ENCODE measurements at regions not wholly inside any gene's neighbourhood (a gene's known extent, or its start where the extent isn't known, plus 50 kb on each side); places are given as distances from the start of the nearest gene placed in this dataset.
A peak's percentile ranks its signal among the peaks of the same experiment; 100 is the strongest.
"Not testable (repeated sequence)": the region's sequence is repeated elsewhere in the genome, so short reads cannot be mapped to it uniquely, and the experiment has no call there.

DNA sequence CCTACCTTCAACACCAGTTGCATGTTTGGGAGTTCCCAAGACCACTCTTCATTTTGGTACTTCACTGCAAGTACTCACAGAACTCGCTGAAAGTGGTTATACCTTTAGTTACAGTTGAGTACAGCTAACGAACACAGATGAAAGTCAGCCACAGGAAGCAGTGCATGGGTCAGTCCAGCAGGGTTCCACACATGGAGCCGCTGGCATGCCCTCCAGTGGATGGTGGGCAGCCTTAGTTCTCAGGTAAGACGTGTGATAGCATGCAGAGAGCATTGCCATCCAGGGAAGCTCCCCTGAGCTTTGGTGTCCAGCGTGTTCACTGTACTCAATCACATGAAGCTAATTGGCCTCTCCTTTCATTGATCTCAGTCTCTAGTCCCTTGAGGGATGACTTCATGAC, 815.3 kb downstream of the RNF144A start:
- no peak for DNase-seq

- no peak for DNase-seq
Observed at GRCh38 chr2:7736646-7737305, 819.6 kb downstream of the RNF144A start.

DNA sequence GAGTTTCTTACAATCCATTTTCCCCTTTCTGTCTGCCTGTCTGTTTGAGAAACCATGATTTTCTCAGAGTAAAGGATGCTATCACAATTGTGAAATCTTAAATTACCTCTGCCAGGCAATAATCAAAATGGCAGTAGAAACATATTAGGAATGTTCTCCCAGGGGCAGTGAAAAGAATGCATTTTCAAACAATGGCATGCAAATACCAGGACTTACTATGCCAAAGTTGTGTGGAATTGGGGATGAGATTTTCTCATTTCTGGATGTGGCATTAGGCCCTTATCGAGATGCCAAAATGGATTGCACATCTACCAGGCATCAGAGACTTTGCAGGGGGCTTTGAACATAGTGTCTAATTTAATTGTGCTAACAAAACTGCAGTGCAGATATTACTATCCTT, 821.4 kb downstream of the RNF144A start:
- DNase-seq, result no peak

GRCh38 chr2:7740114-7740513, 822.9 kb downstream of the RNF144A start:
- no peak for DNase-seq

- DNase-seq, result no peak
Observed at GRCh38 chr2:7742301-7742700, 825.1 kb downstream of the RNF144A start.

- peak; percentile 72 to 74 for DNase-seq
Observed at GRCh38 chr2:7744827-7745226, 827.6 kb downstream of the RNF144A start.

DNA sequence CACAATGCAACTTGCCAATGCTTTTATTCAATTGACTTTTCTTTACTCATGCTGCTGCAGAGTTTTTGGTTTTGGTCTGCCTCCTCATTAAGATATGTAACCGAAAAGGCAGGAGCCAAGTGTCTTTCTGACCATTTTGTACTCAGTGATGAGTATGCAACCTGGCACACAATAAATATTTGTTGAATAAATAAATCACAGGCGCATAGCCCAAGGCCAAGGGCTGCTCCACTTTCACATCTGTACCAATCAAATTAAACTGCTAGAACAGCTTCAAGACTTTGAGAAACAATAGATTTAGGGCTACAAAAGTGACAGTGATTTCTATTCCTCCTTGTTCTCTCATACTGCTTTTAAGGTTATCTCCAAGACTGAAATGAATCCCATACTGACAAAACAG, 828.2 kb downstream of the RNF144A start:
- DNase-seq, result no peak

- peak; percentile 25 to 41 for DNase-seq
Observed at GRCh38 chr2:7748717-7749415, 831.7 kb downstream of the RNF144A start.

DNA sequence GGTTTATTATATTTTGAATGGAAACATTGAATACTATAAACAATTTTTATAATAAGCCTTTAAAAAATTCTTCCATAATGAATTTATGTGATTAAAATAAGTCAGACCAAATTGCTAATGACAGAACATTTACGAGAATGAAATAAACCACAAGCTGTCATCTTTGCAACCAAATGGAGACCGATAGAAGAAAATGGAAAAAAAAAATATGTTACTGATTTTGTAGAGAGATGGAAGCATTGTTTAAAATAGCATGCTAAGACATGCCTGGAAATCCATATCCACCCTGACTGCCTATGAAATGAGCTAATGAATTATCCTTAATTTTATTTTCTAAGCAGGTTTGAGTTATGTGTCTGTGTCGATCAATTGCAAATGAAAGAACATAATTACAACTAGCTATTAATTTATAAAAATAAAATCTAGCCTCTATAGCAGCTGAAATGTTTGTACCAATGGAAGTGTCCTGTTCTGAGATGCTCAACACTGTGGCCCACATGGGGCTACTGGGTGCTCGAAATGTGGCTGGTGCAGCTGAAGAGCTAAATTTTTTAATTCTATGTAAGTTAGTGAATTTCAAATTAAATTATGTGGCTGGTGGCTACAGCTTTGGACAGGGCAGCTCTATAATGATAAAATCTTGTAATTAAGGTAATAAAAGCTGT, 832.8 kb downstream of the RNF144A start:
- no peak for DNase-seq

- no peak for DNase-seq
Observed at GRCh38 chr2:7752291-7752690, 835.1 kb downstream of the RNF144A start.

GRCh38 chr2:7753777-7754176, 836.6 kb downstream of the RNF144A start:
- DNase-seq, result no peak

GRCh38 chr2:7755879-7756278, 838.7 kb downstream of the RNF144A start:
- no peak for DNase-seq

DNA sequence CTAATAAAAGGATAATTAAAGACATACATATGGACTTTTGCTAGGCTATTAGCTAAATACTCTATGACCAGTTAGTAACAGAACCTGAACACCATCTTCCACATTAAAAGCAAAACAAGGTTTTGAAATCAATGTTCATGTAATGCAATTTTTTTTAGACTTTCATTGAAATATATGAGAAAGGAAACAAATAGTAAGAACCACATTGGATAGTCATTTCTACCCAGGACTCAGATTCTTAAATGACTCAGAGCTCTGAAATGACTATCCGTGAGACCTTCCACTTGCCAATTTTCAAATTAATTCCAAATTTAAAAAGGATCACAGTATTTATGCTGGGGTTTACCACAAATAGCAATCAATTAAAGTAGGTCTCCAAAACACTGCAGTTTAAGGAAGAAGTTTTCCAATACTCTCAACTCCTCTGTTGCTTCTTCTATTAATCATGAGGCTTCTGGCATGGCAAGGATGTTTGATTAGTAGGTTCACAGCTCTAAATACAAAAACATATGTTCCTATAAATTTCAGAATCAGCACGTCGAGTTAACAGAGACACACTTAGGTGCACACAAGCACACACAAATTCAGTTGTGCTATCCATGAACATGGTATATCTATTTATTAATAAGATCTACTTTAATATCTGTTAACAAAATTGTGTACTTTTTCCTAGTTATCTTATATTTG, 841.0 kb downstream of the RNF144A start:
- DNase-seq, result no peak

GRCh38 chr2:7759898-7760297, 842.7 kb downstream of the RNF144A start:
- no peak for DNase-seq

DNA sequence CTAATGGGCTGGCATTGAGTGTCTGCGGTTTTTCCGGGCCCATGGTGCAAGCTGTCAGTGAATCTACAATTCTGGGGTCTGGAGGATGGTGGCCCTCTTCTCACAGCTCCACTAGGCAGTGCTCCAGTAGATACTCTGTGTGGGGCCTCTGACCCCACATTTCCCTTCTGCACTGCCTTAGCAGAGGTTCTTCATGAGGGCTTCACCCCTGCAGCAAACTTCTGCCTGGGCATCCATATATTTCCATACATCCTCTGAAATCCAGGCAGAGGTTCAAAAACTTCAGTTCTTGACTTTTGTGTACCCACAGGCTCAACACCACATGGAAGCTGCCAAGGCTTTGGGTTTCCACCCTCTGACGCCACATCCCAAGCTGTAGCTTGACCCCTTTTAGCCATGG, 846.2 kb downstream of the RNF144A start:
- DNase-seq, result not testable (repeated sequence)

DNA sequence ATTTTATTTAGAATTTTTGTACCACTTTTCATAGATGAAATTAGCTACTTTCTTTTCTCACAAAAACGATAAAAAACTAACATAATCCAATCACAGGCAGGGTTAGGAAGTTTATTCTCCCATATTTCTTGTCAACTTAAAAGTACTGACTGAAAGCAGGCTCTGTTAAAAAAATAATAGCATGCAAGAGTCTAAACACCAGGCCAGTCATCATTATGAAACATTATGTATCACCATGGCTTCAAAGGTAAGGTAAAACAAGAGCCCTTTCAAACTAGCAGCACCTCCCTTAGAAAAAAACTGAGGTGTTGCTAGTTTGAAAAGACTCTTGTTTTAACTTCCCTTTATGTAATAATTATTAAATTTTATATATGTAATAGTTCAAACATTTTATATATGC, 848.0 kb downstream of the RNF144A start:
- no peak for DNase-seq

DNA sequence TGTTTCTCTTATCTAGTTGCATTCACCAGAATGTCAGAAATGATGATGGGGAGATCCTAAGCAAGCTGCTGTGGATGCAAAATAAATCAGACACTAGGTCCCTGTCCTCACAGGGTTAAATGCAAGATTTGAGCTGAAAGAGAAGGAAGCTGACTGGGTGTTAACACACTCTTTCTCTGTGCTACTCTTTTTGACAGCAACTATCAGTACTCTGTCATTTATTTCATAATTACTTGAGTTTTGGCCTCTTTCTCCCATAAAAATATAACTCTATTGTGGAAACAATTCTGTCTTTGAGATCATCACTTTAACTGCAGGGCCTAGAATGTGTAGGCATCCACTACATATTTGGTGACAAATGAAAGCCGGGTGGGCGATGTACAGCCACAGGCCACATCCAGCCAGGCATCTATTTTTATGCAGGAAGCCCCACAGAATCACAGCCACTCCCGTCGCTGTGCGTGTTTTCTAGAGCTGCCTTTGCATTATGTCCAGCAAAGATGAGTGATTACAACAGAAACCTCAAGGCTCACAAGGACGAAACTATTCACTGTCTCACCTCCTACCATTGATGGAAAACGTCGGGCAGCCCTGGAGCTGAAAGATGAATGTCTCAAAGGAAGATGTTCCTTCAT, 849.0 kb downstream of the RNF144A start:
- no peak for DNase-seq

DNA sequence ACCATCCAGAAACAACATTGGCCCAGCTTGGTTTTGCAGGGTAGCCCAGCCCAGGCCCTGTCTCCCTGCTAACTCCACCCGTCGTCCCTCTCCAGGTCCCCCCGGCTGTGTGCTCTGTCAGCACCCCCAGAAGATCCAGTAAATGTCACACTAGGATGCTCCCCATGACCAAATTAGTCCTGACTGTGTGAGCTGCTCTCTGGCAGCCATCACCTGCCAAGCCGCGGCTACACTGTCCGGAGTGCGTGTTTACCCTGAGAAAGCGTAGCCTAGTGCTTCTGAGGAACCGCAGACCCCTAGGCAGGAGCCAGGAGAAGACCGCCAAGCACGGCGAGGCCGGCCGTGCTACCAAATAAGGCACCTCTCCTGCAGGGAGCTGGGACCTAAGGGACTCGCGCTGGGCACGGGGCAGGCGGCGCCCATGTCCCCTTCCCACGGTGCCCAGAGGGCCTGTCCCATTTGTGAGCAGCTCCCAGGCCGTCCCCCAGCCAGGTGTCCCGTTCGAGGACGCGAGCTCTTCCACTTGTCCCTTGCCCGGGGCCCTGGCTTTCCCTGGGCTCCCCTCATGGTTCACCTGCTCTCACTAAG, 849.9 kb downstream of the RNF144A start:
- DNase-seq, result no peak

- DNase-seq, result no peak
Observed at GRCh38 chr2:7767902-7768301, 850.7 kb downstream of the RNF144A start.

- DNase-seq, result no peak
Observed at GRCh38 chr2:7771781-7772180, 854.6 kb downstream of the RNF144A start.

GRCh38 chr2:7773362-7774360, 856.4 kb downstream of the RNF144A start:
- DNase-seq, result peak; percentile 28 to 67

Data from CD4-positive, alpha-beta T cell treated with Interleukin-1 beta for 1 hour (primary cell).